Osteocyte (in vitro differentiated cells): ENCODE measurements at regions not wholly inside any gene's neighbourhood (a gene's known extent, or its start where the extent isn't known, plus 50 kb on each side); places are given as distances from the start of the nearest gene placed in this dataset.

Experiments
- DNase-seq: peaks from one replicate; pipeline ENCODE4 v3.0.0; 2021; ENCODE audit warnings: mixed read lengths; ENCODE audit not compliant: unreplicated experiment; ENCODE audit errors: extremely low spot score
- H3K27ac Mint-ChIP-seq: one replicate; pipeline ENCODE4 v1.8.0; 2021; ENCODE audit warnings: mild to moderate bottlenecking, mixed read lengths; ENCODE audit not compliant: unreplicated experiment
- H3K27me3 Mint-ChIP-seq: one replicate; pipeline ENCODE4 v1.8.0; 2021; ENCODE audit warnings: mixed read lengths; ENCODE audit not compliant: unreplicated experiment
- H3K36me3 Mint-ChIP-seq: one replicate; pipeline ENCODE4 v1.8.0; 2021; ENCODE audit warnings: mixed read lengths; ENCODE audit not compliant: unreplicated experiment
- H3K4me1 Mint-ChIP-seq: one replicate; pipeline ENCODE4 v1.8.0; 2021; ENCODE audit warnings: mixed read lengths; ENCODE audit not compliant: unreplicated experiment
- H3K4me3 Mint-ChIP-seq: one replicate; pipeline ENCODE4 v1.8.0; 2021; ENCODE audit warnings: mild to moderate bottlenecking, moderate library complexity, mixed read lengths; ENCODE audit not compliant: unreplicated experiment
- H3K9me3 Mint-ChIP-seq: one replicate; pipeline ENCODE4 v1.8.0; 2021; ENCODE audit warnings: mixed read lengths; ENCODE audit not compliant: unreplicated experiment
- TF ChIP-seq, protein P1 (sequence below): fragments of 200-600 bp; sonication (generic); IDR thresholded peaks from 2 replicates; pipeline ENCODE4 v1.5.0; 2021; ENCODE audit warnings: antibody characterized with exemption, mild to moderate bottlenecking, moderate library complexity

GRCh38 chr2:221073326-221074049 is 498.6 kb downstream of the EPHA4 start:
- Mint-ChIP-seq H3K9me3 (peaks cover 19% of the 10 kb centered on the region), H3K4me1 (peaks cover 28% of the 10 kb centered on the region), H3K27ac (no peak overlapping the region), H3K36me3 (no peaks in the 10 kb centered on the region), H3K27me3 (no peaks in the 10 kb centered on the region), H3K4me3 (no peak overlapping the region)
- TF ChIP-seq, protein P1, sequence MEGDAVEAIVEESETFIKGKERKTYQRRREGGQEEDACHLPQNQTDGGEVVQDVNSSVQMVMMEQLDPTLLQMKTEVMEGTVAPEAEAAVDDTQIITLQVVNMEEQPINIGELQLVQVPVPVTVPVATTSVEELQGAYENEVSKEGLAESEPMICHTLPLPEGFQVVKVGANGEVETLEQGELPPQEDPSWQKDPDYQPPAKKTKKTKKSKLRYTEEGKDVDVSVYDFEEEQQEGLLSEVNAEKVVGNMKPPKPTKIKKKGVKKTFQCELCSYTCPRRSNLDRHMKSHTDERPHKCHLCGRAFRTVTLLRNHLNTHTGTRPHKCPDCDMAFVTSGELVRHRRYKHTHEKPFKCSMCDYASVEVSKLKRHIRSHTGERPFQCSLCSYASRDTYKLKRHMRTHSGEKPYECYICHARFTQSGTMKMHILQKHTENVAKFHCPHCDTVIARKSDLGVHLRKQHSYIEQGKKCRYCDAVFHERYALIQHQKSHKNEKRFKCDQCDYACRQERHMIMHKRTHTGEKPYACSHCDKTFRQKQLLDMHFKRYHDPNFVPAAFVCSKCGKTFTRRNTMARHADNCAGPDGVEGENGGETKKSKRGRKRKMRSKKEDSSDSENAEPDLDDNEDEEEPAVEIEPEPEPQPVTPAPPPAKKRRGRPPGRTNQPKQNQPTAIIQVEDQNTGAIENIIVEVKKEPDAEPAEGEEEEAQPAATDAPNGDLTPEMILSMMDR = no peak
- no peak for DNase-seq

DNA sequence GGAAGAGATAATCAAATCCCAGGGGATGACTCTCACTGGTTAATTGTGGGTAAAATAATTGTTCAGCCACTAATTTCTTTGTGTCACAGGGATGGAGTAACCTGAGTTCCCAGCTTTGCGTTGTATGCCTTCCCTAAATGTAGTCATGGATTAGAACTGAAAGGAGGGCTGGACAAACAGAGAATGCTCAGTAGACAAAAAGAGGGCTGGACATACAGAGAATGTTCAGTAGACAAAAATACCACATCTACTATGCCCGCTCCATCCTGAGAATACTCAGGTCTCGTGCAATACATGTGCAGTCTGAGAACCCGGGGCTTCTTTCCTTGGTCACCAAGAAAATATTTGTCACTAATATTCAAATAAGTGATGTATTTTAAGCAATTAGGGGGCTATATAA is 497.9 kb downstream of the EPHA4 start:
- H3K27me3 Mint-ChIP-seq = no peaks in the 10 kb centered on the region
- H3K36me3 Mint-ChIP-seq = no peaks in the 10 kb centered on the region
- TF ChIP-seq, protein P1 = no peak
- H3K9me3 Mint-ChIP-seq = peaks cover 19% of the 10 kb centered on the region
- no peak overlapping the region for H3K4me3 Mint-ChIP-seq
- peaks cover 28% of the 10 kb centered on the region for H3K4me1 Mint-ChIP-seq
- no peak overlapping the region for H3K27ac Mint-ChIP-seq
- no peak for DNase-seq

DNA sequence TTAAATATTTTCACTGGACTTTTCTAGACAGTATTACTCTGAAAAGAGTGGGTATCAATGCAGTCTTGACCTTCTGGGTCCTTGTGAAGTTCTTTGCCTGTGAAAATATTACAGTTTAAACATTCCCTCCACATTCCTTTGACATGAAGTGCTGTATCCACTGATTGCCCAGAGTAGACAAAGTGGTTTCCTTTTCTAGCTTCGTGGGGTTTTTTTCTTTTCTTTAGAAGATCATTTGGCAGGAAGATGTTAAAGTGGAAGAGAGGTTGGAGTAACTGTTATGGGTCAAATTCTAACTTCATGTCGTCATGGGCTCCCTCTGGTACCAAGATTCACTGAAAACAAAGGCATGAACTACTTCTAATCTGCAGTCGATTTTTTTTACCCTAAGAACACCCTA is 496.9 kb downstream of the EPHA4 start:
- H3K9me3 Mint-ChIP-seq = peaks cover 18% of the 10 kb centered on the region
- TF ChIP-seq, protein P1 = no peak
- DNase-seq = no peak
- H3K36me3 Mint-ChIP-seq = no peaks in the 10 kb centered on the region
- H3K4me1 Mint-ChIP-seq = peaks cover 28% of the 10 kb centered on the region
- H3K4me3 Mint-ChIP-seq = peak overlapping the region; percentile 7
- no peaks in the 10 kb centered on the region for H3K27me3 Mint-ChIP-seq
- peak overlapping the region; percentile 63 for H3K27ac Mint-ChIP-seq

DNA sequence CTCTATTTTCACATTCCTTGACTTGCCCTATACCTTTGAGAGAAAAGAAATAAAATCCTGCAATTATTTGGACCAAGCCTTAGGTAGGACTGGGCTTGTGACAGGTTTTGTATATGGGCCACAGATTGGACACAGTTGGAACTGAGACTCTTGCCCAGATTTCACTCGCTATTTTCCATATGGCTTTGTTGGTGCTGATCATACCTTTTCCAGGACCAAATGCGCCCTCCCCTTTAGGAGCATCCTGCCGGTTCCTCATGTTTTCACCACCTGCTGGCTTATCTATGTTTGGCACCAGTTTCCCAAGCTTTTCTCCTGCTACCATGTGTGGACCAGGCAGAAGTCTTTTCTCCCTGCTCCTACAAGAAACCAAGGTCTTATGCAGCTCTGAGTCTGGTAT is 494.9 kb downstream of the EPHA4 start:
- H3K4me3 Mint-ChIP-seq = no peak overlapping the region
- H3K27me3 Mint-ChIP-seq = no peaks in the 10 kb centered on the region
- DNase-seq = no peak
- H3K9me3 Mint-ChIP-seq = peaks cover 4% of the 10 kb centered on the region
- TF ChIP-seq, protein P1 = no peak
- peaks cover 28% of the 10 kb centered on the region for H3K4me1 Mint-ChIP-seq
- no peak overlapping the region for H3K27ac Mint-ChIP-seq
- H3K36me3 Mint-ChIP-seq = no peaks in the 10 kb centered on the region

DNA sequence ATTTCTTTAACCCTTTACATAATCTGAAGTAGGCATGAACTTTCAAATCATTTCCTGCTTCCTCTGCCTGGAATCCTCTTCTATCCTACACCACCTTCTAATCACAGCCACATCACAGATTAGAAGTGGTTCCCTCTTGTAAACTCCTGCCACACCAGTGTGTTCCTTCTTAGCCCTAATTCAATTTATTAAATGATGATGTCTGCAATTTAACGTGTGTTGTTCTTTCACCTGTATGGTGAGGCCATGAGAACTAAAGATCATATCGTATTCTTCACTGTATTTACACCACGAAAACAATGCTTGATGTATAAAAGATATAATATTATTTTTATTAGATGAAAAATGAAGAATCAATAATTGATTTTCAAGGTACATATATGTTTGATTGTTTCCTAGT is 494.3 kb downstream of the EPHA4 start:
- H3K9me3 Mint-ChIP-seq = peaks cover 4% of the 10 kb centered on the region
- TF ChIP-seq, protein P1 = no peak
- no peaks in the 10 kb centered on the region for H3K36me3 Mint-ChIP-seq
- no peak for DNase-seq
- H3K4me1 Mint-ChIP-seq = peaks cover 28% of the 10 kb centered on the region
- H3K27ac Mint-ChIP-seq = no peak overlapping the region
- no peaks in the 10 kb centered on the region for H3K27me3 Mint-ChIP-seq
- H3K4me3 Mint-ChIP-seq = no peak overlapping the region
